ENCODE measurements at regions not wholly inside any gene's neighbourhood (a gene's known extent, or its start where the extent isn't known, plus 50 kb on each side); places are given as distances from the start of the nearest gene placed in this dataset.
A peak's percentile ranks its signal among the peaks of the same experiment; 100 is the strongest.
"Not testable (repeated sequence)": the region's sequence is repeated elsewhere in the genome, so short reads cannot be mapped to it uniquely, and the experiment has no call there.

DNA sequence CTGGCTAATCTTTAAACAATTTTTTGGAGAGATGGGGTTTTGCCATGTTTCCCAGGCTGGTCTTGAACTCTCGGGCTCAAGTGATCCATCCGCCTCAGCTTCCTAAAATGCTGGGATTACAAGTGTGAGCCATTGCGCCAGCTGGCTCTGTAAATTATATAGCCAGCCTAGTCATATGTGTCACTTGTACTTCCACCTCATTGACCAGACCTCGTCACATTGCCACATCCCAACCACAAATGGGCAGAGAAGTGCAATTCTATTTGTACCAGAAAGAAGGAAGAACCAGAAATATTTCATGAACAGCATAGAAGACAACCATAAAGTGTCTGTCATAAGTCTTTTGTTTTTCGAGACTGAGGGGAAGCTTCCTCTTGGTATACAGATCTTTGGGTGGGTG, 71.2 kb upstream of the ADRA1D start:
- Histone ChIP-seq H3K36me3 (ENCODE audit: low read depth, missing control alignments) (no peaks in the 10 kb centered on the region), H3K9me3 (no peaks in the 10 kb centered on the region), H3K27ac (no peak overlapping the region), H3K4me1 (no peaks in the 10 kb centered on the region), H3K4me3 (no peak overlapping the region), H3K27me3 (no peaks in the 10 kb centered on the region)
- intact Hi-C loops (cut with DNase I; ENCODE audit: low total_unique reads), result no loop called here
- DNase-seq, result peak; percentile 21
- TF ChIP-seq CTCF (IDR thresholded peaks at IDR 0.05), result no peak
- TF ChIP-seq POLR2A (IDR thresholded peaks at IDR 0.05), result no peak
- 91 to 98% methylated on average over 5 of the region's 5 CpGs for WGBS, 2 donors

GRCh38 chr20:4318891-4319290, 69.8 kb upstream of the ADRA1D start:
- Histone ChIP-seq H3K27ac (no peak overlapping the region), H3K27me3 (no peaks in the 10 kb centered on the region), H3K4me1 (no peaks in the 10 kb centered on the region), H3K36me3 (ENCODE audit: low read depth, missing control alignments) (no peaks in the 10 kb centered on the region), H3K9me3 (no peaks in the 10 kb centered on the region), H3K4me3 (no peak overlapping the region)
- intact Hi-C loops (cut with DNase I; ENCODE audit: low total_unique reads), result no loop called here
- no peak for DNase-seq
- TF ChIP-seq CTCF (IDR thresholded peaks at IDR 0.05), result no peak
- no peak for TF ChIP-seq POLR2A (IDR thresholded peaks at IDR 0.05)

DNA sequence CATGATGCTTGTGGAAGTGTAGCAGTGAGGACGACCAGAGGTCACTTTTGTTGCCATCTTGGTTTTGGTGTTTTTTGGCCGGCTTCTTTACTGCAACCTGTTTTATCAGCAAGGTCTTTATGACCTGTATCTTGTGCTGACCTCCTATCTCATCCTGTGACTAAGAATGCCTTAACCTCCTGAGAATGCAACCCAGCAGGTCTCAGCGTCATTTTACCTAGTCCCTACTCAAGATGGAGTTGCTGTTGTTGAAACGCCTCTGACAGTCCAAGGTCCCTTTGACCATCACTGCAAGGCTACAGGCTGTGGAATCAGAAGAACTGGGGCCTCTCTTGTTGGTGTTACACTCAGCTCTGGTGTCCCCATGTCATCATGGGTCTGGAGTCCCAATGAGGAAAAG, 61.5 kb upstream of the ADRA1D start:
- intact Hi-C loops (cut with DNase I; ENCODE audit: low total_unique reads); H3K9me3 ChIP-seq; H3K27me3 ChIP-seq; H3K27ac ChIP-seq; H3K36me3 ChIP-seq (ENCODE audit: low read depth, missing control alignments); H3K4me3 ChIP-seq; DNase-seq; H3K4me1 ChIP-seq: not testable (repeated sequence)
- WGBS, 2 donors, result 83 to 88% methylated on average over 4 of the region's 4 CpGs

- Histone ChIP-seq H3K9me3 (no peaks in the 10 kb centered on the region), H3K27ac (no peak overlapping the region), H3K27me3 (no peaks in the 10 kb centered on the region), H3K36me3 (ENCODE audit: low read depth, missing control alignments) (no peaks in the 10 kb centered on the region), H3K4me1 (no peaks in the 10 kb centered on the region), H3K4me3 (no peak overlapping the region)
- TF ChIP-seq CTCF (IDR thresholded peaks at IDR 0.05), result no peak
- no peak for TF ChIP-seq POLR2A (IDR thresholded peaks at IDR 0.05)
- 82 to 89% methylated on average over 2 of the region's 2 CpGs for WGBS, 2 donors
- no peak for DNase-seq
- intact Hi-C loops (cut with DNase I; ENCODE audit: low total_unique reads), result no loop called here
Measured at GRCh38 chr20:4306206-4306605, 57.1 kb upstream of the ADRA1D start.

- Histone ChIP-seq H3K4me3 (no peak overlapping the region), H3K27me3 (no peaks in the 10 kb centered on the region), H3K4me1 (no peaks in the 10 kb centered on the region), H3K27ac (no peak overlapping the region), H3K36me3 (ENCODE audit: low read depth, missing control alignments) (no peaks in the 10 kb centered on the region), H3K9me3 (no peaks in the 10 kb centered on the region)
- TF ChIP-seq CTCF (IDR thresholded peaks at IDR 0.05) (no peak), POLR2A (IDR thresholded peaks at IDR 0.05) (no peak)
- 85 to 89% methylated on average over 5 of the region's 5 CpGs for WGBS, 2 donors
- intact Hi-C loops (cut with DNase I; ENCODE audit: low total_unique reads), result no loop called here
- no peak for DNase-seq
Measured at GRCh38 chr20:4305091-4305490, 56.0 kb upstream of the ADRA1D start.
